Peyer's patch (tissue), 4 donors: ENCODE measurements at regions not wholly inside any gene's neighbourhood (a gene's known extent, or its start where the extent isn't known, plus 50 kb on each side); places are given as distances from the start of the nearest gene placed in this dataset.

ENCODE experiments used
- CTCF ChIP-seq, 6 experiments: fragments of 450-650 bp in 4 of 6; fragments of 200-600 bp in 2 of 6; sonication (generic) in 1 of 6; IDR thresholded peaks; one replicate each; pipeline ENCODE4 v1.5.1; 2017 to 2019; ENCODE audit warnings: antibody characterized with exemption in 6 of 6, mild to moderate bottlenecking in 3 of 6, moderate library complexity in 1 of 6
- POLR2A ChIP-seq, 2 donors: fragments of 450-650 bp; IDR thresholded peaks; one replicate each; pipeline ENCODE4 v1.5.1; 2017; ENCODE audit warnings: antibody characterized with exemption in 2 of 2, mild to moderate bottlenecking in 2 of 2, moderate library complexity in 2 of 2

- TF ChIP-seq CTCF (IDR thresholded peaks at IDR 0.05) (no peak), POLR2A (IDR thresholded peaks at IDR 0.05) (no peak)
Observed at GRCh38 chr15:100769043-100769974, 110.3 kb upstream of the ALDH1A3 start.
